Thyroid gland (tissue), 4 donors: ENCODE measurements at regions not wholly inside any gene's neighbourhood (a gene's known extent, or its start where the extent isn't known, plus 50 kb on each side); places are given as distances from the start of the nearest gene placed in this dataset.

Experiments
- POLR2A ChIP-seq, 2 donors: fragments of 450-650 bp; IDR thresholded peaks; one replicate each; pipeline ENCODE4 v1.6.1; 2017; ENCODE audit warnings: antibody characterized with exemption in 2 of 2, mild to moderate bottlenecking in 2 of 2, moderate library complexity in 1 of 2
- TF ChIP-seq, protein P1 (sequence below), 6 experiments: fragments of 200-600 bp in 3 of 6; fragments of 450-650 bp in 3 of 6; sonication (generic) in 3 of 6; IDR thresholded peaks; one replicate each; pipeline ENCODE4 v1.5.1; 2016 to 2019; ENCODE audit warnings: antibody characterized with exemption in 6 of 6, mild to moderate bottlenecking in 2 of 6, inconsistent platforms in 1 of 6, moderate library complexity in 1 of 6

DNA sequence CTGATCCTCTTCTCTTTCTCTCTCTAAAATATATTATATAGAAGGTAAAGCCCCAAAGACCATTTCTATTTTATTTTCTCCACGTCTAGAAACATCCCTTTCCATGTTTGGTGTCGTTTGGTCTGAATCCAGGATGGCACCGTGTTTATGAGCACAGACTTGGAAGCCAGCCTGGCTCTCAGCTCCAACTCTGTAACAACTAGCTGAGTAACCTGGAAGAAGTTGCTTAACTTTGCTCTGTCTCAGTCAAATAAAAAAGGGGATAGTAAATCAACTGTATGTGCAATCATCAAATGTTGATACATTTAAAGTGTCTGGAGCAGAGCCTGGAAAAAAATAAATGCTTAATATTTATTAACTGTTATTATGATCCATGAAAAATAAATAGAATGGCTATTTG, 249.8 kb upstream of the MAF start:
- TF ChIP-seq, protein P1, sequence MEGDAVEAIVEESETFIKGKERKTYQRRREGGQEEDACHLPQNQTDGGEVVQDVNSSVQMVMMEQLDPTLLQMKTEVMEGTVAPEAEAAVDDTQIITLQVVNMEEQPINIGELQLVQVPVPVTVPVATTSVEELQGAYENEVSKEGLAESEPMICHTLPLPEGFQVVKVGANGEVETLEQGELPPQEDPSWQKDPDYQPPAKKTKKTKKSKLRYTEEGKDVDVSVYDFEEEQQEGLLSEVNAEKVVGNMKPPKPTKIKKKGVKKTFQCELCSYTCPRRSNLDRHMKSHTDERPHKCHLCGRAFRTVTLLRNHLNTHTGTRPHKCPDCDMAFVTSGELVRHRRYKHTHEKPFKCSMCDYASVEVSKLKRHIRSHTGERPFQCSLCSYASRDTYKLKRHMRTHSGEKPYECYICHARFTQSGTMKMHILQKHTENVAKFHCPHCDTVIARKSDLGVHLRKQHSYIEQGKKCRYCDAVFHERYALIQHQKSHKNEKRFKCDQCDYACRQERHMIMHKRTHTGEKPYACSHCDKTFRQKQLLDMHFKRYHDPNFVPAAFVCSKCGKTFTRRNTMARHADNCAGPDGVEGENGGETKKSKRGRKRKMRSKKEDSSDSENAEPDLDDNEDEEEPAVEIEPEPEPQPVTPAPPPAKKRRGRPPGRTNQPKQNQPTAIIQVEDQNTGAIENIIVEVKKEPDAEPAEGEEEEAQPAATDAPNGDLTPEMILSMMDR (IDR thresholded peaks at IDR 0.05): no peak
- TF ChIP-seq POLR2A (IDR thresholded peaks at IDR 0.05): no peak
